RWPE1 (cell line): ENCODE measurements at regions not wholly inside any gene's neighbourhood (a gene's known extent, or its start where the extent isn't known, plus 50 kb on each side); places are given as distances from the start of the nearest gene placed in this dataset.

Experiments used
- CTCF ChIA-PET: fragments of 350-600 bp; sonication (Branson Sonifier 250); formaldehyde crosslinking; extraction: SDS; loops from one replicate; lab custom pipeline; 2021; lab: Yijun Ruan, JAX
- POLR2A ChIA-PET: fragments of 400-600 bp; formaldehyde crosslinking; extraction: SDS; loops from one replicate; lab custom pipeline; 2020; ENCODE audit warnings: antibody characterized with exemption; ENCODE audit not compliant: low non-redundant PET; lab: Yijun Ruan, JAX
- DNase-seq: peaks from one replicate; pipeline ENCODE4 v3.0.0; 2012; ENCODE audit warnings: low spot score
- H3K27ac ChIP-seq: fragments of 450-650 bp; 2 replicates; pipeline ENCODE4 v1.5.1; 2017
- TF ChIP-seq, protein P1 (sequence below): fragments of 450-650 bp; conservative IDR thresholded peaks from 2 replicates; pipeline ENCODE4 v1.5.1; 2017; ENCODE audit warnings: low read depth, mild to moderate bottlenecking

DNA sequence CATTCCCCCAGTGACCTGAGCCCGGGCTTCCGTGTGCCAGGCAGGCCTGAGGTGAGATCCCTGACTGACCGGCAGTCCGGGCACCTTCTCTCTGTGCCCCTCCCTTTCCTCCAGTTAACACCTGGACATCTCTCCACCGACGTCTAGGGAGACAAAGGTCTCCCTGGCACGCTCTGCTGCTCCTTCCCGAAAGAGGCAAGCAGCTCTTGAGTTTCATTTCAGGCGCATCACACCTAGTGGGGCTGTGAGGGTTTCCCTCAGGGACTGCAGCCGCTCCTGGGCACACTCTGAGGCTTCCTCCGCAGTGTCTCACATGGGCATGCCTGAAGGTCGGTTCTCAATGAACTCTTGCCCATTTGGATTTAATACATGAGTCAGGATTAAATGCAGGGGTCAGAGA, 322.7 kb downstream of the CTTN start:
- no peak overlapping the region for H3K27ac ChIP-seq
- TF ChIP-seq, protein P1, sequence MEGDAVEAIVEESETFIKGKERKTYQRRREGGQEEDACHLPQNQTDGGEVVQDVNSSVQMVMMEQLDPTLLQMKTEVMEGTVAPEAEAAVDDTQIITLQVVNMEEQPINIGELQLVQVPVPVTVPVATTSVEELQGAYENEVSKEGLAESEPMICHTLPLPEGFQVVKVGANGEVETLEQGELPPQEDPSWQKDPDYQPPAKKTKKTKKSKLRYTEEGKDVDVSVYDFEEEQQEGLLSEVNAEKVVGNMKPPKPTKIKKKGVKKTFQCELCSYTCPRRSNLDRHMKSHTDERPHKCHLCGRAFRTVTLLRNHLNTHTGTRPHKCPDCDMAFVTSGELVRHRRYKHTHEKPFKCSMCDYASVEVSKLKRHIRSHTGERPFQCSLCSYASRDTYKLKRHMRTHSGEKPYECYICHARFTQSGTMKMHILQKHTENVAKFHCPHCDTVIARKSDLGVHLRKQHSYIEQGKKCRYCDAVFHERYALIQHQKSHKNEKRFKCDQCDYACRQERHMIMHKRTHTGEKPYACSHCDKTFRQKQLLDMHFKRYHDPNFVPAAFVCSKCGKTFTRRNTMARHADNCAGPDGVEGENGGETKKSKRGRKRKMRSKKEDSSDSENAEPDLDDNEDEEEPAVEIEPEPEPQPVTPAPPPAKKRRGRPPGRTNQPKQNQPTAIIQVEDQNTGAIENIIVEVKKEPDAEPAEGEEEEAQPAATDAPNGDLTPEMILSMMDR = no peak
- CTCF ChIA-PET = interaction anchor here (0.6 kb wide), 1 partner anchor 9 kb away, joined by 3 read pairs; no protein-coding TSS in a partner anchor
- DNase-seq = no peak
- POLR2A ChIA-PET = no interaction called here

DNA sequence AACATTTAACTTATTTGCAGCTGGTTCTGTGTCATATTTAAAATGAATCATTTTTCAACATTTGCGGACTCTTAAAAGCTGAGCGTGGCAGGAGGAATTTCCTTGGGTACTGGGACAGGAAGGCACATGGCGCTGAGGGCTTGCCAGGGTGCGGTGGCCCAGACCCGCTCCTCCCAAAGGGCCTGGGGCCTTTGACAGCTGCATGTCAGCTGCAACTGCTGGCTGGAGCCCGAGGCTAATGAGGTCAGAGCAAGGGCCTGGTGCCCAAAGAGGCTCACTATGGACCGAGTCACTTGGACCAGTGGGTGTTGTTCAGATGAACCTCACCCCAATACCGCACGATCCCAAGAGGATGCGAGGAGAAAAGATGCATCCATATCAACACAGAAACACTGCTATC, 326.9 kb downstream of the CTTN start:
- DNase-seq = no peak
- H3K27ac ChIP-seq = no peak overlapping the region
- ChIA-PET CTCF (no interaction called here), POLR2A (no interaction called here)
- TF ChIP-seq, protein P1 = no peak

DNA sequence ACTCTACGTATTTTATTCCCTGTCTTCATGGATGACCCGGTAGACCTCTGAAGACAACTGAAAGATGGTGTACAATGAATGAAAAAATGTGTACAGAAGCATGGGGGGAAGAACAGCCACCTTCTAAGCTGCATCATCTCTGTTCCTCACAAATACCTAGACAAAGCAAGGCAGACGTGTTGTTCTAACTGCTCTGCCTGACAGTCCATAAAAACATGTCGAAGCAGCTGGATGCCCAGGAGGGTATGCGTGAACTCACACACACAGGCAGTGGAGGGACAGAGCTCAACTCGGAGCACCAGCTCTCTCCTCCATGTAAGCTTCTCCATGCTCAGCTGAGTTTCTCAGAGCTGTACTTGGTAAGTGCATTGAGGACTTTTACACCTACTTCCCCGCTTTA, 327.4 kb downstream of the CTTN start:
- ChIA-PET CTCF (no interaction called here), POLR2A (no interaction called here)
- H3K27ac ChIP-seq = no peak overlapping the region
- no peak for DNase-seq
- TF ChIP-seq, protein P1 = no peak

DNA sequence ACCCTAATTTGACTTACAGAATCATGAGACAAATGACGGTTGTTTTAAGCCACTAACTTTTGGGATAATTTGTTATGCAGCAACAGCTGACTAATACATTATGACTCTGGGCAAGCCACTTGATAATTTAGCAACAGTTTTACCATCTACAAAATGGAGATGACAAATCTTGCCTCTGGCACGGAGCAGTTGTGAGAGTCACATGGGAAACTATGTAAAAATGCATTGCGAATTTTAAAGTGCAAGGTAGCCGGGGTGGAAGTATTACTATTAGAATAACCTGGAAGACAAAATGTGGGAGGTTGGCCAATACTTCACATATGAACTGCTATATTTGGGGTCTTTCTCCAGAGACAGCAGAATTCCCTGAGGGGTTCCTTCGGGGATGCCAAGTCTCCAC, 328.7 kb downstream of the CTTN start:
- DNase-seq = no peak
- ChIA-PET CTCF (no interaction called here), POLR2A (no interaction called here)
- no peak overlapping the region for H3K27ac ChIP-seq
- TF ChIP-seq, protein P1 = no peak

DNA sequence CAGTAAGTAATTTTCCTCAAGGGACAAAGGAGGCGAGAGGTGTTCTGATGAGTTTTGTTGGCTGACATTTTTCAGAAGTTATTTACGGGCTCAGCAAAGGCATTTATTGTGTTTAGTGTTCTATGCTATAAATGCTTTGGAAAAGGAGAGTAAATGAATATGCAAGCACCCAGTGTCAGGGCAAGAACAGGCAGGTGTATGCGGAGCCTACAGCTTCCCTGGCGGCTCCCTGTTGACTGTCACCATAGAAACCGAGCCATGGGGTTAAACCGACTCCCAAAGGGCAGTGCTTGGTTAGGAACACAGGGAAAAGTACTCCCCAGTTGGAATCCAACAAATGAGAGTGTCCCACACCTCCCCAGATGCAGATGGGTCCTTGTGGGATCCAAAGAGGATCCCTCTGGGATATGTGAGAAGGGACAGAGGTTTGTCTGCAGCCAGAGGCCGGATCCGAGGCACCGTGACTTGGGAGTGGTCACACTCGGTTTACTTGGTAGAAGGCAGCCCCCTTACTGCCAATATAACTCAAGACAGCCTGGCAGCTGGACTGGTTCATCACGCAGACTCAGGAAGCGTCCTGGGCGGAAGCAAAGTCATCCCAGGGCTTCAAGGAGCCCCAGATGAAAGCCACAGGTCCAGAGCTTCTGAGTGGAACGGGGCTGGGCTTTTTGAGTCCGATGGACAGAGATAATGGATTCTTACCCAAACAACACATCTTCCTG, 329.7 kb downstream of the CTTN start:
- TF ChIP-seq, protein P1 = no peak
- no peak overlapping the region for H3K27ac ChIP-seq
- no peak for DNase-seq
- POLR2A ChIA-PET = no interaction called here
- CTCF ChIA-PET = interaction anchor here (1.0 kb wide), 1 partner anchor 25 kb away, joined by 3 read pairs; no protein-coding TSS in a partner anchor

DNA sequence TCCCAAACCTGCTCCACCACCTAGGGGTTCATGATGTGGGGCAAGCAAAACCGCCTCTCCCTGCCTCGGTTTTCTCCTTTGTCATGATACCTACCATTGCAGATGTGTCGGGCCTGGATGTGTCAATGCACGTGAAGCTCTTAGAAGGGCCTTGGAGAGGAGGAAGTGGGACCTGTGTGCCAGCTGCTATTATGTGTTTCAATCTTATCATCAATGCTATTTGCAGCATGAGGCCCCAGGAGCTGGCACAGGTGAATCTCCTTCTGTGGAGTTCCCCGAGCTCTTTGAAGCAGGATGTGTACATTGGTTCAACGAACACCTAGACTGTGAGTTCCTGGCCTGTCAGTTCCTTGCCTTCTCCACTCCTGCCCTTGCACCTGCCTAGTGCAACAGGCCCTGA, 331.6 kb downstream of the CTTN start:
- CTCF ChIA-PET = interaction anchor here (0.5 to 0.7 kb wide), 3 partner anchors 9 to 517 kb away, joined by 3 to 4 read pairs (median 3); no protein-coding TSS in a partner anchor
- POLR2A ChIA-PET = no interaction called here
- H3K27ac ChIP-seq = no peak overlapping the region
- TF ChIP-seq, protein P1 = no peak
- DNase-seq = no peak
